ENCODE measurements at regions not wholly inside any gene's neighbourhood (a gene's known extent, or its start where the extent isn't known, plus 50 kb on each side); places are given as distances from the start of the nearest gene placed in this dataset.
"Not testable (repeated sequence)": the region's sequence is repeated elsewhere in the genome, so short reads cannot be mapped to it uniquely, and the experiment has no call there.

DNA sequence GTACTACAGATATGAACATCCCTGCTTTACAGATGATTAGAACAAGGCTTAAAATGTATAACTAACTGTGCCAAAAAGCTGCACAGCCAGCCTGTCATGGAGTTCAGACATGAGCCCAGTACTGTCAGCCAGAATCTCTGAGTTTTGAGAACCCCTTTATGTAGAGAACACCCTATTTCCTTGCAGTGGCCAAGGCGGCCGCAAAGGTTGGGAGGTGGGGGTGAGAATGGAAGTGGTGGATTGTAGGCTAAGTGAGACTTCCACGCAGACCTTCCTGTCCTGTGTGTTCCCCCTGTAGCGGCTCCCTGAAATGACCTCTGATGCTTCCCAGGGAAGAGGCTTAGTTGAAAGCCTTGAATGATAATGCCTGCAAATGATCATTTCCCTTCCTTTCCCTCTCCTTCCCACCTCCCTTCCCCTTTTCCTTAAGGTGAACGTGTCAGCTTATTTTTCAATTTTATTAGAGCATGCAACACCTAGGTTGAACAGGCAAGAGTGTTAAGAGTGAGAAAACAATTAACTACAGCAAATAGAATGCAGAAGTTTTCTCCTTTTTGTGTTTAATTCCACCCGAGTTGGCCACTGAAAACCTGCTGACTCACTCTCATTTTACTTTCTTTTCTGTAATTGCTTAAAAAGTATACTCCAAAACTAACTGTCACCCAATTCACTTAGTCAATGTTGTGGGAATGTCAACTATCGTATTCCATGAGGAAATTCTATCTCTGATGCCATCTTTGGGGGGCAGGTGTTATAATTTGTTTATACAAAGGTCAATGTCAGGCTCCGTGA, 167.0 kb upstream of the EDNRB start:
- no peak for DNase-seq (ENCODE audit: low read depth, low spot score)

GRCh38 chr13:78084401-78084800, 165.8 kb upstream of the EDNRB start:
- no peak for DNase-seq (ENCODE audit: low read depth, low spot score)

GRCh38 chr13:78078168-78078567, 159.5 kb upstream of the EDNRB start:
- DNase-seq (ENCODE audit: low read depth, low spot score): no peak

DNA sequence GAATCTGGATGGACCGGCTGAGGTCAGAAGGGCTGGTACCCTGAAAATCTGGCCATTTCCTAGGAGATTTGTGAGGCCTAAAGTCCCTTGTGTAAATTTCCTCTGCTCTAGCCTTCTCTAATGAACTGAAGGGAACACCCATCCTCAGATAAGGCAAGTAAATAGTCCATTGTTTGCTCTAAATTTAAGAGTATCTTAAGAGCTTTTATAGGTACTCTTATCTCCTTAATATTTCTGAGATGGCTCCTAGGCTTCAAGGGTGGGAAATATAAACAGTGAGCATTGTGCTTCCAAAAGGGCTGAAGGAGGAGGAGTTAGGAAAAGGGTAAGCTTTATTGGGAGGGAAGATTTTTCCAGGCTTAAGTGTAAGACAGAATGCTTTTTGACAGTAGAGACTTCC, 148.7 kb upstream of the EDNRB start:
- no peak for DNase-seq (ENCODE audit: low read depth, low spot score)

DNA sequence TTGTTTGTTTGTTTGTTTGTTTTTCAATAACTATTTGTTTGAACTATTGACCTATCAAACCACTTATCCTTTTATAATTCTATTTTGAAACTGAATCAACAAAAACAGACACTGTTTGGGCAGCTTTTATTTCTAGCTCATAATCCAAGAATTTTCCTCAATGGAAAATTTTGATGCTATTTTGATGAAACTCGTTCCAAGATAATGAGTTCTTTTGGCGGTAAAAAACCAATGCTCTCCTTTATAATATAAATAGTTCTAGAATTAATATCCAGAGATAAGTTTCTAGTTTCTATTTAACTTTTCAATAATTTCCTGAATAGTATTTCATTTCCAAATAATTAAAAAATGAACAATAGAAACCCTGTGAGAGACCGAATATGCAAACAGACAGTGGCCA, 146.5 kb upstream of the EDNRB start:
- DNase-seq (ENCODE audit: low read depth, low spot score): no peak

GRCh38 chr13:78061806-78062205, 143.2 kb upstream of the EDNRB start:
- DNase-seq (ENCODE audit: low read depth, low spot score): no peak

GRCh38 chr13:78060966-78061365, 142.3 kb upstream of the EDNRB start:
- DNase-seq (ENCODE audit: low read depth, low spot score): no peak

DNA sequence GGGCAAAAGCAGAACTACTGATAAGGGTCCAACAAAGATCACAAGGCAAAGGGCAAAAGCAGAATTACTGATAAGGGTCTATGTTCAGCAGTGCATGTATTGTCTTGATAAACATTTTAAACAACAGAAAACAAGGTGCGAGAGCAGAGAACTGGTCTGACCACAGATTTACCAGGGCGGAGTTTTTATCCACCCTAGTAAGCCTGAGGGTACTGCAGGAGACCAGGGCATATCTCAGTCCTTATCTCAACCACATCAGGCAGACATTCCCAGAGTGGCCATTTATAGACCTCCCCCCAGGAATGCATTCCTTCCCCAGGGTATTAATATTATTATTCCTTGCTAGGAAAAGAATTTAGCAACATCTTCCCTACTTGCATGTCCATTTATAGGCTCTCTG, 138.2 kb upstream of the EDNRB start:
- DNase-seq (ENCODE audit: low read depth, low spot score): not testable (repeated sequence)

GRCh38 chr13:78054157-78054556, 135.5 kb upstream of the EDNRB start:
- no peak for DNase-seq (ENCODE audit: low read depth, low spot score)

GRCh38 chr13:78047151-78047550, 128.5 kb upstream of the EDNRB start:
- no peak for DNase-seq (ENCODE audit: low read depth, low spot score)

DNA sequence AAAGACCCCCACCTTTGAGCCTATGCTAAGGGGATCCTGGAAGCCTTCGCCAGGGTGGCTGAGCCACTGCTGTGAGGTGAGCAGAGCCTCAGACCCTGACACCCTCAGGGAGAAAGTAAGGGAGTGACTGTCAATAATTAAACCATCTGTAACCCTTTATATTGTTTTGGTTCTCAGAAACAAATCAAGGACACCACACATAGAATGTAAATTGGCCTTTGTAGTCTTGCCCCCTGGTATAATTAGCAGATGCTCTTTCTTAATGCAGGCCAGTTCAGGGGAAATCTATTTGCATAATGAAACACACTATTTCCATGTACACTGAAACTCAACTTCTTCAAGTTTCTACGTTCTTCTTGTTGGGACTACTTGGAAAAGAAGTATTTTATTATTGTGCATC, 127.7 kb upstream of the EDNRB start:
- DNase-seq (ENCODE audit: low read depth, low spot score): no peak

- no peak for DNase-seq (ENCODE audit: low read depth, low spot score)
Observed at GRCh38 chr13:78045916-78046315, 127.3 kb upstream of the EDNRB start.

- DNase-seq (ENCODE audit: low read depth, low spot score): not testable (repeated sequence)
Observed at GRCh38 chr13:78041366-78041765, 122.7 kb upstream of the EDNRB start.

DNA sequence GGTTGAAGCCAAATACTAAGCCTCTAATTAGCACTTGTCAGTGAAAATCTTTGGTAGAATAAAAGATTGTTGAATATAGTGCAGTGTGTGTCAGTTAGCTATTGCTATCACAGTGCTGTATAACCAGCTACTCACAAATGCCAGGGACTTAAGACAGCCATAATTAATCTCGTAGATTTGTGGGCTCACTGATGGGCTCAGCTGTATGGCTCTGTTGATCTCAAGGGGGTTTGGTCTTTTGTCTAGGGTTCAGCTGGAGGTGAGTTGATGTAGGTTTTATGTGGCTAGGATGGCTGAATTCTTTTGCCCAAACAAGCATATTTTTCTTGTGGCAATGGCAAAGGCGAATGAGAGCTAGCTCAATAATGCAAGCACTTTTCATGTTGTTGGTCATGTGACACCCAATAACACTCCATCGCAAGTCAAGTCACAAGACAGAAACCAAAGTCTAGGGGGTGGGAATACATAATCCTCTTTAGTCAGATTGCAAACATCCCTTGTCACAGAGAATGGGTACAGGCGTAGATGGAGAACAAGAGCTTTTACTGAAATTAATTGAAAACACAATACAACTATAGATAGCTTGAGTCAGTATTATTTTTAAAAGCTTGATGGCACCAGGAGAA, 121.7 kb upstream of the EDNRB start:
- no peak for DNase-seq (ENCODE audit: low read depth, low spot score)

- no peak for DNase-seq (ENCODE audit: low read depth, low spot score)
Observed at GRCh38 chr13:78036841-78037240, 118.2 kb upstream of the EDNRB start.

DNA sequence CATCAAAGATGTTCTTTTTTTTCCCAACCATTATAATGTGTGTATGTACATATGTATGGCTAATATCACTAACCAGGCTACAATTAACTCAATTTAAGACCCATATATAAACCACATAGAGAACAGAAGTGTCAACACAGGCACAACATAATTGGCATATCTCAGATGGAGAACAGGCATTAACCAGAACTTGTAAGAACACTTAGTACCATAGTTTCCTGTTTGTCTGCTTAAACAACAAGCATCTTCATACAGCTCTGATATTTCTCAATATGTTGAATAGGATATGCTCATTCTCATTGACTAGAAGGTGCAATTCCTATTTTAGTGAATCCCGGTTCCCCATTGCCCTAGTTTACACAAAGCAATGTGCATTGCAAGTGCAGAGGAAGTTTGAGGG, 116.9 kb upstream of the EDNRB start:
- DNase-seq (ENCODE audit: low read depth, low spot score): no peak

- DNase-seq (ENCODE audit: low read depth, low spot score): no peak
Observed at GRCh38 chr13:78033509-78033908, 114.9 kb upstream of the EDNRB start.

DNA sequence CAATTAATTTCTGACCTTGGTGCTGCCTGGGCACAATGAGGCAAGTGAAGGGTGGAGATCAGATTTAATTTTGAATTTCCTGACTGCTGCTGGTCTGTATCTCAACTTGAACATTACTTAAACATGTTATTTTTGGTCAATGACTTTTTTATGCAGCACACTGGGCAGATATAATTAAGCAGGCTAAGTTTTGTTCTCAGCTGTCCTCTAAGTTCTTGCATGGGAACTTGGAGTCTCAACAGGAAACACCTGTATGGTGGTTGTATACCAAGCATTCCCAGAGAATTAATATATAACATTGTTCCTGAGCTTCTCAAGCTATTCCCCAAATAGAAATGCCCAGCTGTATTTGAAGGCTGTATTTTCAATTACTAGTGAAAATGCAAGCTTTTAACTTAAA, 113.5 kb upstream of the EDNRB start:
- no peak for DNase-seq (ENCODE audit: low read depth, low spot score)

DNA sequence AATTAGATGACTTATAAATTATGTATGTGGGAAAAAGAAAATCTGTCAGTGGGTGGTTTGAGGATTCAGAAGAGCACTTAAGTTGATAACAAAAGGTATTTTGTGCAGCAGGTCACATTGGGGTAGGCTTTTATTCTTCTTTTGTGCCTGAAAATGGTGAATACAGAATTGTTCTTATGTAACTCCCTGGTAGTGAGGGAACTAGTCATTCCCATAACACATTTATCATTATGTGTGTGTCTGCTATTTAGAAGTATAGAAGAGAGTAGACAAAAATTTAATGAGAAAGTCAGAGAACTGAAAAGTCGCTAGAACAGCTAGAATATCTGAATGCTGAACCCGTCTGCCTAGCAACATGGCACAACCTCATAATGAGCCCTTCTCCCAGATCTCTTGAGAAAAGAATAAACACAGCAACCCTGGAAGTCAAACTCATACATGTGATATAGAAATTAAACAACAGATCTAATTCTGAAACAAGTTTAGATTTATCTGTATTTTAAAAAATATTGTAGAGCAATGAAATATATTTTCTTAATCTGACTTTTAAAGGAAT, 111.8 kb upstream of the EDNRB start:
- no peak for DNase-seq (ENCODE audit: low read depth, low spot score)

DNA sequence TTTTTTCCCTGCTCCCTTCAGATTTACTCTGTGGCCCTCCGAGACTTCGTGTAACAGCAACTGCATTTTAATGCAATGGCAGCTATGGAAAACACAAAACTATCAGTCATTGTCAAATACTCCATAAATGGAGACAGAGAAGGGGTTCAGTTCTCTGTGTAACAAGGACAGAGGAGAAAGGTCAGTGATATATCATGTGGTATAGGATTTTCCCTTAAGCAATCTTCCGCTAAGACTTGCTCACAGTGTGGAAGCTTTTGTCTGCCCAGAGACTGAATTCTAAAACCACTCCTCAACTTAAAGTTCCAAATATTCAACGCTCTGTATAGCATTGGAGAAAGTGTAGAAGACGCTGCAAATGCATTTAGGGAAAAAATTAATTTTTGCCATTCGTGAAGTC, 111.3 kb upstream of the EDNRB start:
- no peak for DNase-seq (ENCODE audit: low read depth, low spot score)

DNA sequence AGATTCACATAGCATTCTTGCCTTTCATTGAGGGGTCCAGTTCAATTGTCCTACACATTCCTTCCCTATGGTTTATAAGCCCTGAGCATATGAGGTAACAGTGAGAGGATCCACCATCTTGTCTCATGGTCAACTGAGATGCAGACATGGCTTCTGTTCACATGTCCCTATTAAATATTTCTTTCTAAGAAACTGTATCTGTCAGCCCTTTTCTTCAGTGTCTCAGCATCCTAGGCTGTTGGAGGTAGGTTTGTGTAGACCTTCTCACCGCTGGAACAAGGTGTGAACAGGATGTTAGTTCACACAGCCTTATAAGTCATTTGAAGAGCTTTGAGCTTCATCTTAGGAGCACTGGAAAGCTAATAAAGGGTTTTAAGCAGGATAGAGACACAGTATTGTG, 110.3 kb upstream of the EDNRB start:
- DNase-seq (ENCODE audit: low read depth, low spot score): no peak

- DNase-seq (ENCODE audit: low read depth, low spot score): no peak
Observed at GRCh38 chr13:78024996-78025395, 106.4 kb upstream of the EDNRB start.

DNA sequence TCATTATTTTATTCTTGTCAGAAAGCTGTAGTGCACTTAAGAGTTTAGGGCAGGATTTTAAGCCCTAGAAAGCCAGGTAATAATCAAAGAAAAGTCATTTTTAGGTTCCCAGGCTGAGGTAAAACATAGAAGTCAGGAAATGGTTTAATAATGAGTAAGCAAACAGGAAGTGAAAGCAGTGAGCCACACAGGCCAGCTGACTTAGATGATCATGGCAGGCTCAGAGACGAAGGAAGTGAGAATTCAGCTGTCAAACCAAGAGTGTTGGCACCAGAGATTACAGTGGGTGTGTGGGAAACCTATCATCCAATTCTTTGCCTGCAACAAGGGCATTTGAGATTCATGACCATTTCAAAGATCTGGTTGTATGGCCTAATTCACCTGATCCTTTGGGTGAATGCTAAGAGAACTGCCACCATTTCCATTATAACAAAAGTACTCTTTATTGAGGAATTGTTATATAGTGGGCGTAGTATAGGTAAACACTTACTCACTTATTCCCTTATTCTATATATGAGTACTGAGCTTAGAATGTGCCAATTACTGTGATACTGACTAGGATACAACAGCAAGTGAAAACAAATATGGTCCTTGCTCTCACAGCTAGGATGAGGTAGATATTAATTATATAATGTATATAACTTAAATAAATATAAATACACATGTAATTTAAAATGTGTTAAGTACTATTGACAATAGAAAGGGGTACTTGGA, 103.7 kb upstream of the EDNRB start:
- no peak for DNase-seq (ENCODE audit: low read depth, low spot score)

All from iPS DF 19.7 (cell line).